Activated naive CD8-positive, alpha-beta T cell treated with anti-CD3 and anti-CD28 coated beads, Interleukin-2, amount 10 ng/mL, durations not matched to agents 7 days and 5 days (primary cell): ENCODE measurements at regions not wholly inside any gene's neighbourhood (a gene's known extent, or its start where the extent isn't known, plus 50 kb on each side); places are given as distances from the start of the nearest gene placed in this dataset.

ENCODE experiments used
- ATAC-seq: fragments of 150-1000 bp; cut with Tn5 transposase; one replicate; pipeline ENCODE4 v1.10.0; 2021; ENCODE audit warnings: low read depth, moderate library complexity
- POLR2A ChIA-PET: fragments of 350-600 bp; sonication (Branson Sonifier 250); formaldehyde crosslinking; loops from one replicate; lab custom pipeline; 2021; ENCODE audit warnings: antibody characterized with exemption; lab: Charles Lee
- DNase-seq: peaks from one replicate; pipeline ENCODE4 v3.0.0; 2021
- H3K27ac Mint-ChIP-seq: one replicate; pipeline ENCODE4 v1.8.0; 2022; ENCODE audit warnings: mild to moderate bottlenecking, mixed read lengths
- H3K27me3 Mint-ChIP-seq: one replicate; pipeline ENCODE4 v1.8.0; 2022; ENCODE audit warnings: mild to moderate bottlenecking, moderate library complexity, mixed read lengths
- H3K36me3 Mint-ChIP-seq: one replicate; pipeline ENCODE4 v1.8.0; 2021; ENCODE audit warnings: mild to moderate bottlenecking, mixed read lengths
- H3K4me1 Mint-ChIP-seq: one replicate; pipeline ENCODE4 v1.8.0; 2021; ENCODE audit warnings: mixed read lengths
- H3K4me3 Mint-ChIP-seq: one replicate; pipeline ENCODE4 v1.8.0; 2022; ENCODE audit warnings: mild to moderate bottlenecking, moderate library complexity, mixed read lengths
- H3K9me3 Mint-ChIP-seq: one replicate; pipeline ENCODE4 v1.8.0; 2021; ENCODE audit warnings: mixed read lengths

GRCh38 chr2:57368190-57368589 is 678.4 kb upstream of the VRK2 start:
- Mint-ChIP-seq H3K4me3 (no peak overlapping the region), H3K27ac (no peak overlapping the region), H3K9me3 (peaks cover 4% of the 10 kb centered on the region), H3K27me3 (no peaks in the 10 kb centered on the region), H3K36me3 (no peaks in the 10 kb centered on the region), H3K4me1 (no peaks in the 10 kb centered on the region)
- POLR2A ChIA-PET = no interaction called here
- ATAC-seq = no peak
- no peak for DNase-seq

GRCh38 chr2:57370882-57371585 is 675.6 kb upstream of the VRK2 start:
- H3K27me3 Mint-ChIP-seq = no peaks in the 10 kb centered on the region
- no peak for DNase-seq
- POLR2A ChIA-PET = no interaction called here

GRCh38 chr2:57372237-57372984 is 674.2 kb upstream of the VRK2 start:
- no peaks in the 10 kb centered on the region for H3K4me1 Mint-ChIP-seq
- ATAC-seq (no peak), DNase-seq (no peak)
- no peaks in the 10 kb centered on the region for H3K27me3 Mint-ChIP-seq
- POLR2A ChIA-PET = no interaction called here
- H3K36me3 Mint-ChIP-seq = no peaks in the 10 kb centered on the region
- no peak overlapping the region for H3K4me3 Mint-ChIP-seq
- no peak overlapping the region for H3K27ac Mint-ChIP-seq
- H3K9me3 Mint-ChIP-seq = peaks cover 4% of the 10 kb centered on the region

More at GRCh38 chr2:57370882-57371585, 675.6 kb upstream of the VRK2 start:
- no peaks in the 10 kb centered on the region for H3K4me1 Mint-ChIP-seq
- H3K27ac Mint-ChIP-seq = no peak overlapping the region
- H3K9me3 Mint-ChIP-seq = peaks cover 4% of the 10 kb centered on the region
- H3K36me3 Mint-ChIP-seq = no peaks in the 10 kb centered on the region
- no peak overlapping the region for H3K4me3 Mint-ChIP-seq
- ATAC-seq = no peak

GRCh38 chr2:57373530-57373929 is 673.1 kb upstream of the VRK2 start:
- H3K4me3 Mint-ChIP-seq = no peak overlapping the region
- no peaks in the 10 kb centered on the region for H3K36me3 Mint-ChIP-seq
- no peaks in the 10 kb centered on the region for H3K4me1 Mint-ChIP-seq
- POLR2A ChIA-PET = no interaction called here
- no peak for ATAC-seq
- no peak for DNase-seq
- no peak overlapping the region for H3K27ac Mint-ChIP-seq
- H3K9me3 Mint-ChIP-seq = peaks cover 3% of the 10 kb centered on the region
- H3K27me3 Mint-ChIP-seq = no peaks in the 10 kb centered on the region

DNA sequence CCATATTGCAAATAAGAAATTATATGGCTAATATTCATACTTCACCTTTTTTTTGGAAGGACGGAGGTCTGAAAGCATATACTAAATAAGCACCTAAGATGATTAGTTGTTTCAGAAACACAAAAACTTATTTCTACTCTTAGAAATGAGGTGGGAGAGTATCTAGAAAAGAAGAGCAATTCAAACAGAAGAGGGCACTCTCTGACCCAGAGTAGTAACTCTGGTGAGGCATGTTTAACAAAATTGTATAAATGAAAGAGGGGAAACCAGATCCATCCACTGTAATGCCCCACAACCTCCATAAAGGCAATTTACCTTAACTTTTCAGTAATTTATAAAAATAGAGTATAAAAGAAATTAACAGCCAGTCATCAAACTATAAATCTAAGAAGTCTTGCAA is 669.6 kb upstream of the VRK2 start:
- POLR2A ChIA-PET = no interaction called here
- Mint-ChIP-seq H3K36me3 (no peaks in the 10 kb centered on the region), H3K4me1 (no peaks in the 10 kb centered on the region), H3K4me3 (no peak overlapping the region), H3K27ac (no peak overlapping the region), H3K9me3 (no peaks in the 10 kb centered on the region), H3K27me3 (no peaks in the 10 kb centered on the region)
- ATAC-seq = no peak
- DNase-seq = no peak

DNA sequence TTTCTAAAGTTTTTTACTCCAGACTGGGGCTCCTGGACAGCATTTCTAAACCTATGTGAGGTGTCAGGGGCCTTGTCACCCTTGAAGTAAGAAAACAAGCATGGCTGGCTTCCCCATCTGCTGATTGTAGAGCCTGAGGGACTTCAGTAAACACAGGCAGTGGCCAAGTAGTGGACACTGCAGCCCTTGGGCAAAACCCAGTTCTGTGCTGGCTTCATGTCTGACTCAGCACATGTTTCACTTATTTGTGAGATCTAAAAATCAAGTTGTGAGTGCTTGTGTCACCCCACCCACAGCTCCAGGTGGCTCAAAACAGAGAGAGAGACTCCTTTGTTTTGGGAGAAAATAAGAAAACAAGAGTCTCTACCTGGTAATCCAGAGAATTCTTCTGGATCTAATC is 660.3 kb upstream of the VRK2 start:
- no peak overlapping the region for H3K4me3 Mint-ChIP-seq
- DNase-seq = no peak
- H3K9me3 Mint-ChIP-seq = peaks cover 5% of the 10 kb centered on the region
- no peaks in the 10 kb centered on the region for H3K27me3 Mint-ChIP-seq
- no peak overlapping the region for H3K27ac Mint-ChIP-seq
- POLR2A ChIA-PET = no interaction called here
- no peak for ATAC-seq
- no peaks in the 10 kb centered on the region for H3K4me1 Mint-ChIP-seq
- no peaks in the 10 kb centered on the region for H3K36me3 Mint-ChIP-seq

GRCh38 chr2:57396355-57397098 is 650.1 kb upstream of the VRK2 start:
- Mint-ChIP-seq H3K27ac (no peak overlapping the region), H3K9me3 (peaks cover 7% of the 10 kb centered on the region), H3K27me3 (no peaks in the 10 kb centered on the region), H3K36me3 (no peaks in the 10 kb centered on the region), H3K4me1 (no peaks in the 10 kb centered on the region), H3K4me3 (no peak overlapping the region)
- POLR2A ChIA-PET = no interaction called here
- no peak for DNase-seq
- no peak for ATAC-seq

DNA sequence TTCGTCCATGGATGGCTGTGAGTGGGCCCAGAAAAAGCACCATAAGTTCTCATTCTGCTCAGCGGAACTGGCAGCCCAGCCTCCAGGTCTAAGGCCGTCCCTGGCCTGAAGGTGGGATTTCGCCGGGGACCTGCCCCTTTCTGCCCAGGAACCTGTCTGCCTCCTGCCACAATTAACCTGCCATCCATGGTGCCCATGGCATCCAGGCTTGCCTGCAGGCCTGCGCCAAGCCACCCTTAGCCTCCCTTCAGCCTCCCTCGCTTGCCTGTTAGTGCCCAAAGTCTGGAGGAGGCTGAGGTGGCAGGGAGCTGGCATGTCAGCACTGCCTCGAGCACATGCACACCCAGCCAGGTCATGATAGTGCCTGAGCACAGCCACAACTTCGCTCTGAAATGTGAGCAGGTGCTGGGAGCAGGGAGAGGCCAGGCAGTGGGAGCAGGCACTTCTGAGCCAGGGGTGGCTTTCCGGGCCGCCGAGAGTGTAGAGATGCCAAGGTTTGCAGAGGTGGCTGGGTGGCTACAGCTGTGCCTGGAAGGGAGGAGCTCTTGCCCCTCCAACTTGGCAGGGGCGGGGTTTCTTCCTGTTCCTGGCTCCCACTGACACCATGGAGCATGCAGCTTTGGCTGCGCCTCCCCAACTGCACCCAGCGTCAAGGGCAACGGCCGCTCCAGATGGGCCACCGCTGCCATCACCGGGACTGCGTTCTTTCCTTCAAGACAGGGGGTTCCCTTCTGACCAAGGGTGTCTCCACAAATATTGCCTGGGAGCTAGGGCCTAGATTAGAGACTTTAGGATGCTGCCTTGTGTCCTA is 648.9 kb upstream of the VRK2 start:
- no peaks in the 10 kb centered on the region for H3K27me3 Mint-ChIP-seq
- H3K4me1 Mint-ChIP-seq = no peaks in the 10 kb centered on the region
- no peak overlapping the region for H3K27ac Mint-ChIP-seq
- DNase-seq (no peak), ATAC-seq (no peak)
- POLR2A ChIA-PET = no interaction called here
- peaks cover 5% of the 10 kb centered on the region for H3K9me3 Mint-ChIP-seq
- no peak overlapping the region for H3K4me3 Mint-ChIP-seq
- H3K36me3 Mint-ChIP-seq = no peaks in the 10 kb centered on the region

DNA sequence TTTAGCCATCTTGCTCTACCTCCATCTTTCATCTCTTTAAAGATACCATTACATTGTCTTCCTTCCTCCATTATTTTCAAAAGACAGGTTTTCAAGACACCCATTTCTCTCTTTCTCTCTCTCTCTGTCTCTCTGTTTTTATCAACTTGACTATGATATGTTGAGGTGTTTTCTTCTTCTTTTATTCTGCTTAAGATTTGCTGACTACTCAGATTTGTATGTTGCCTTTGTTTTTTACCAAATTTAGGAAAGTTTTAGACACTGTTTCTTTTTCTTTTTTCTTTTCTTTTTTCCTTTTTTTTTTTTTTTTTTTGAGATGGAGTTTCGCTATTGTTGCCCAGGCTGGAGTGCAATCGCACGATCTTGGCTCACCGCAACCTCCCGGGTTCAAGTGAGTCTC is 647.5 kb upstream of the VRK2 start:
- Mint-ChIP-seq H3K36me3 (no peaks in the 10 kb centered on the region), H3K9me3 (peaks cover 5% of the 10 kb centered on the region), H3K4me3 (no peak overlapping the region), H3K27me3 (no peaks in the 10 kb centered on the region), H3K4me1 (no peaks in the 10 kb centered on the region), H3K27ac (no peak overlapping the region)
- no peak for ATAC-seq
- no peak for DNase-seq
- POLR2A ChIA-PET = no interaction called here

DNA sequence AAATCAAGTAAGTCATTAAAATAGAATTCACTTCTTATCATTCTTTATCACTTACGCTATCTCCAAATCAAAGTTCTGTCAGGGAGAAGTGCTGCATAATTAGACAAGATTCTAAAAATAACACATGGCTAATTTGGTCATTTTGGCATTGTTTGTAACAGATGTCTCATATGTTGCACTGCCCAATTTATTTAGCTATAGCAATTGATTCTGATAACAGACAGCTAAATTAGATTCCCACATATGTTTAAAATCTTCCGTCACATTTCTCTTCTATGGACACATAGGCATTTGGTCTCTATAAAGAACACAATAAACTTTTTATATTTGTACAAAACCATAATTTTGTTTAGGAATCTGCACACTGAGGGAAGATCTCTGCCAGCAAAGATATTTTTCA is 644.5 kb upstream of the VRK2 start:
- ATAC-seq (no peak), DNase-seq (no peak)
- Mint-ChIP-seq H3K36me3 (no peaks in the 10 kb centered on the region), H3K4me1 (no peaks in the 10 kb centered on the region), H3K9me3 (peaks cover 4% of the 10 kb centered on the region), H3K4me3 (no peak overlapping the region), H3K27ac (no peak overlapping the region), H3K27me3 (no peaks in the 10 kb centered on the region)
- POLR2A ChIA-PET = no interaction called here

DNA sequence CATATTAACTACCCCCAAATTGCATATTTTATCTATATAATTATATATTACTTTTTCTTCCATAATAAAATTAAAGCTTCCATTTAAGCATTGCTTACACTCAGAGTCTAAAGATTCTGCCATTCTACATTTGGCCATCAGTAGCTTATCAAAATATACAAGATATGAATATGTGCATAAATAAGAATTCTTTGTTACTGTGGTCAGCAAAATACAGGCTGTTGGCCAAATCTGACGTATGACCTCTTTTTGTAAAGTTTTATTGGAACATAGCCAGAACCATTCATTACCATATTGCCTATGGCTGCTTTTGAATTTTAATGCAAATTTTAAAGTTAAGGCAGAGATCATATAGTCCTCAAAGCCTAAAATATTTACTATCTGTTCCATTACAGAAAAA is 643.9 kb upstream of the VRK2 start:
- DNase-seq (no peak), ATAC-seq (no peak)
- Mint-ChIP-seq H3K4me3 (no peak overlapping the region), H3K27me3 (no peaks in the 10 kb centered on the region), H3K27ac (no peak overlapping the region), H3K9me3 (peaks cover 2% of the 10 kb centered on the region), H3K4me1 (no peaks in the 10 kb centered on the region), H3K36me3 (no peaks in the 10 kb centered on the region)
- POLR2A ChIA-PET = no interaction called here

DNA sequence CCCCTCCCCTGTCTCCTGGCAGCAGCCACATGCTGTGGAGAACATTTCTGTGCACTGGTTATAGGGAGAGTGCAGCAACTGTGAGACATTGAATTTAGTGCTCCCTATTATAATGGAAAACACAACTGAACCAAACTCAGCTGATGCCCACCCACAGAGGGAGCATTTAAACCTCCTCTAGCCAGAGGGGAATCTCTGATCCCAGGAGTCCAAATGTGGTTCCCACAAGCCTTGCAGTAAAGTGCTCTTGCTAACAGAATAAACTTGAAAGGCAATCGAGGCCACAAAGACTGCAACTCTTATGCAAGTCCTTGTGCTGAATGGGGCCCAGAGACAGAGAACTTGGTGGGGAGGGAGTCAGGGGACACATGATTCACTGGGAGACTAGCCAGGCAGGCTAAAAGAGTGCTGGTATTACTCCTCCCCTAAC is 638.8 kb upstream of the VRK2 start:
- H3K27ac Mint-ChIP-seq = no peak overlapping the region
- POLR2A ChIA-PET = no interaction called here
- H3K36me3 Mint-ChIP-seq = no peaks in the 10 kb centered on the region
- peaks cover 9% of the 10 kb centered on the region for H3K9me3 Mint-ChIP-seq
- no peaks in the 10 kb centered on the region for H3K27me3 Mint-ChIP-seq
- H3K4me1 Mint-ChIP-seq = no peaks in the 10 kb centered on the region
- DNase-seq = no peak
- no peak overlapping the region for H3K4me3 Mint-ChIP-seq
- ATAC-seq = no peak

- no peaks in the 10 kb centered on the region for H3K27me3 Mint-ChIP-seq
- H3K4me3 Mint-ChIP-seq = no peak overlapping the region
- ATAC-seq (no peak), DNase-seq (no peak)
- POLR2A ChIA-PET = no interaction called here
- no peaks in the 10 kb centered on the region for H3K36me3 Mint-ChIP-seq
- no peak overlapping the region for H3K27ac Mint-ChIP-seq
- peaks cover 9% of the 10 kb centered on the region for H3K9me3 Mint-ChIP-seq
- no peaks in the 10 kb centered on the region for H3K4me1 Mint-ChIP-seq
Measured at GRCh38 chr2:57408587-57408986, 638.0 kb upstream of the VRK2 start.
